NCI-H2196 treated with DMSO at 0.1 percent for 48 hours (cell line): ENCODE measurements at regions not wholly inside any gene's neighbourhood (a gene's known extent, or its start where the extent isn't known, plus 50 kb on each side); places are given as distances from the start of the nearest gene placed in this dataset.
"Not testable (repeated sequence)": the region's sequence is repeated elsewhere in the genome, so short reads cannot be mapped to it uniquely, and the experiment has no call there.

Experiments
- DNase-seq: peaks from one replicate; lab custom pipeline; 2025; ENCODE audit not compliant: unreplicated experiment; lab: John Stamatoyannopoulos, UW

GRCh38 chr4:23036921-23037495 lies 344.3 kb downstream of the GBA3 start:
- DNase-seq, result no peak

DNA sequence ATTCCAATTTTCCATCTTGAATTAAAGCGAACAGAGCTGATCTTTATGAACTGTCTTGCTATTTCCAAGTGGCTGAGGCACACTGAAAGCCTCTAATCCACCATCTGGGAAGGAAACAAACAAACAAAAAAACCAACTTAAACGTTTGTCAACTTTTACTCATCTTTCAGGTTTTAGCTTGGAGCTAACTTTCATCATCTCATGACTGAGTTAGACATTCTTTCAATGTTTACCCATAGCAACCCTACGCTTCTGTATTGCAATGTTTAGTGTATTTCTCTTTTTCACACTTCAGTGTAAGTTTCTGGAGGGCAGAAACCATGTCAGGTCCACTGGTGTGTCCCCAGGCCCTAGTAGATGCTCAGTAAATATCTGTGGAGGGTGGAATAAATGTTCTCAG lies 343.8 kb downstream of the GBA3 start:
- DNase-seq, result no peak

DNA sequence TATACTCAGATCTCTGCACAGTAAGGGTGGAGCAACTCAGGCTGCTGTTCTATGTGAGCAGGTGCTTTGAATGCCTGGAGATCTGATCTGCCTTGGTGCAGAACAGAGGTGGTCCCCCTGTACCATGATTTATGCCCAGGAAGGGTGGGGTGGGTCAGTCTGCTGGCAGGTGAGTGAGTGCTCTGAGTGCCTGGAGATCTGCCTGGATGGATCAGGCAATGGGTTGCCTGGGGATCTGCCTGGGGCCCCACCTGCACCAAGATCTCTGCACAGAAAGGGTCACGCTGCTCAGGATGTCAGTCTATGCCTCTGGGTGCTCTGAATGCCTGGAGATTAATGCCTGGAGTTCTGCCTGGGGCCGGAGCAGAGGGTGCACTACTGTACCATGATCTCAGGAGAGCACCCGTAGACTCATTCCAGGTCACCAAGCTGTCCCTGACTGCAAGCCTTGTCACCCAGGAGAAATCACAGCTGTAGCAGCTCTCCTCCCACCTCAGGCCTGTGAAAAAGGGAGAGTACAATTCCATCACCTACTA lies 342.9 kb downstream of the GBA3 start:
- no peak for DNase-seq

GRCh38 chr4:23034731-23035130 lies 342.0 kb downstream of the GBA3 start:
- DNase-seq, result no peak

DNA sequence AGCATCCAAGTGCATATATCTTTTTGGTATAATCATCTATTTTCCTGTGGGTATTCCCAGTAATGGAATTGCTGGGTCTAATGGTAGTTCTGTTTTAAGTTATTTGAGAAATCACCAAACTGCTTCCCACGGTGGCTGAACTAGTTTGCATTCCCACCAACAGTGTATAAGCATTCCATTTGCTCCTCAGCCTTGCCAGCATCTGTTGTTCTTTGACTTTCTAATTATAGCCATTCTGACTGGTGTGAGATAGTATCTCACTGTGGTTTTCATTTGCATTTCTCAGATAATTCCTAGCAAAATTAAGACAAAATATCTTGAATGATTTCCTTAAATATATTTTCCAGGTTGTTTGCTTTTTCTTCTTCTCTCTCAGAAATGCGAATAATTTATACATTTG lies 341.1 kb downstream of the GBA3 start:
- no peak for DNase-seq

DNA sequence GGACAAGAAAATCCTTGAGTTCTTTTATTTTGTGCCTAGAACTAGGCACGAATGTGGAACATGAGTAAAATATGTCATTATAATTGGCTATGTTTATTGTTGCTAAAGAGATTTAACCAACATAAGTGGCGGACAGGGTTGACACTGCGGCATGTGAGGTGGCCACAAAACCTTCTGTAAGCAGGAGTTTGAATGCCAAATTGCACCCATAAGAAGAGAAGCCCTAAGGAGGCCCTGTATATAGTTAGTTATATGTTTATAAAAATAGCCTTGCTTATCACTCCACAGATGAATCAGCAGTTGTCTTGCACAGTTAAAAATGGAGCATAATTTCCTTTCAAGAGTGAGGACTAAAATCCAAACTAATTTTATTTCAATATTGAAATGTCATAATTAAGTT lies 336.1 kb downstream of the GBA3 start:
- no peak for DNase-seq

- no peak for DNase-seq
Observed at GRCh38 chr4:23023666-23024065, 330.9 kb downstream of the GBA3 start.

DNA sequence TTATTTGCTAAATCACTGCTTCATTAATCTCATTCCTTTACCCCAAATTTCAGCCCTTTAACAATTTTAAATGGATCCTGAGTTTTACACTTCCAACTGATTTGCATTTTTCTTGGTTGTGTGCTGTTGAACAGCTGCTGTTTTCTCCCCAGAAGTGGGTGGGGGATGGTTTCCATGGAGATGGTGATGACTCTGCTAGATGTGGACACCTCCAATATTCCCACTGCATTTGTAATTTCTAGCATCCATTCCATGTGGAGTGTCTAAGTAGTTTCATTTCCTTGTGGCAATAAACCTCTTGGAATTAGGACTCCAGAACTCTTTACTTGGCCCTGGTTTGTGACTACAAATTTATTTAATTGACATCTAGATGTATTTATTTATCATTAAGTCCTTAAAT lies 330.4 kb downstream of the GBA3 start:
- no peak for DNase-seq

DNA sequence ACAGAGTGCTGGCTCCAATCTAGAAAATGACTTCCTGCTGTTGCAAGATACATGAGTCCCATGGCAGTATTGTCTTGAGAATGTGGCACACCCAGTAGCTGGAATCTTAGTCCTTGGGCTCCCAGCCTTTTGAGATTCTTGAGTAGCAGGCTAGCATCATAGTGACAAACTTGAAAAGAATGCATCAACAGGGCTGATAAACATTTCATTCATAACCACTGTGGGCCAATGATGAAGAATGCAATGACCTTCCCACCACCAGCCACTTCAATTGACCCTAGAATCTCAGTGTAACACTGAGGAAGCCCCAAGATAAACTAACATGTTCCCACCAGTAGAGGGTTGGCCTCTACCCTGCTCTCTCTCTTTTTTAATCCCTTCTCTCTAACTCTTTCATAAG lies 329.3 kb downstream of the GBA3 start:
- DNase-seq, result no peak

DNA sequence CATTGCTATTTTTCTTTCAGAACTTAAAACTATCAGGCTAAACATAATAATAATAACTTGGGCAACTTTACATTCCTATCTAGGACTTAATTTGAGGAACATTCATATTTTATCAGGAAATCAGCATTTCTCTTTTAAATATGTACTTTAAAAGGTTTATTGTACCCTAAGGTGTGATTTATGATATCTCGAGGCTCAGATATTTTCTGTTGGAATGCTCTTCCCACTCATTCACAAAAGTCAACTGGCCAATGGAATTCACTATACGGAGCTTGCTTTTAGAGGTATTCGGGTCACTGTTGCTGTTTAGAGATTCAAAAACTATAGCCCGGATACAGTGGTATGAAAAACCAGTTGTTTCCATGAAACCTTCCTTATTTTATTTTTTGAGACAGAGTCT lies 328.3 kb downstream of the GBA3 start:
- no peak for DNase-seq

GRCh38 chr4:23020399-23020798 lies 327.7 kb downstream of the GBA3 start:
- DNase-seq, result not testable (repeated sequence)

DNA sequence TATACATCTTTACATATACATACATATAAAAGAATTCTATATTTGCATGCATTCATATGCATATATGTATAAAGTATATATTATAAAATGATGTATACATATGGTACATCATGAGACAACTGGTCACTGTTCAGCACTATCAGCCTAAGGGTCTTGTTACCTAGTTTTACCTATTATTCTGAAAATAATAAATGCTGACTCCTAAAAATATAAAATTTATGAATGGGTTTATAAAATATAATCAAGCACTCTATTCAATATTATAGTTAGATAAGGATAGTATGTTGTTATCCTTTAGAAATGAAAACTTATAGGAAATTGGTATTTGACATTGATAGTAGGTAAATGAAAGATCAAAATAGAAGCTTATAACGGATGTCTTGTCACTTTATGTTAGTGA lies 324.2 kb downstream of the GBA3 start:
- no peak for DNase-seq

GRCh38 chr4:23015821-23016220 lies 323.1 kb downstream of the GBA3 start:
- no peak for DNase-seq

GRCh38 chr4:23009093-23009492 lies 316.4 kb downstream of the GBA3 start:
- no peak for DNase-seq

DNA sequence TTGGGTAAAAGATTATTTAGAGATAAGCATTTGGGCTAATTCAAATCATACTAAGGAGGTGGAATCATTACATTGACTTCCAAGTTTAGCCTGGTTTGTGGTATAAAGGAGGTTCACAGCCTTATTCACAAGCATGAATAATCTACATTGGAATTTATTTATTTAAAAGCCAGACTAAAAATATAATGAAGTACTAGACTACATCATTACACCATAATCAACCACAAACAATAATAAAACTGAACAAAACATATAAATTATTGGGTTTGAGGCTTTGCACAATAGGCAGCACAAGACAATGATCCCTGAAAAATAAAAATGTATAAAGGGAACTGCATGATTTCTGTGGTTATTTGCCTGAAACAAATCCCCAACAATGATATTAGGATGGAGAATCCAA lies 314.0 kb downstream of the GBA3 start:
- DNase-seq, result no peak

DNA sequence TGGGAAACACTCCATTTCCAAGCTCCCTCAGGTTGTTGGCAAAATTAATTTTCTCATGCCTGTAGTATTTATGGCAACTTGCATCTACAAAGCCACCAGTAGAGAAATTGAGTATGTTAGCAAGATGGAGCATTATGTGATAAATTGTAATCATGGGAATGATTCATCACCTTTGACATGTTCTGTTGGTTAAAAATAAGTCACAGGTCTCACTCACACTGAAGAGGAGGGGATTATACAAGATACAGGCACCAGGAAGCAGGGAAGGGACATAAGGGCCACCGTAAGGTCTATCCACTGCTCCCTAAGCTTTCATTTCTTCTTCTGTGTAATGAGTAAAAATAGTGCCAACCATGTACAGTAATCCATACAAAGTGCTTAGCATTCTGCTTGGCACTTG lies 313.0 kb downstream of the GBA3 start:
- DNase-seq, result no peak

DNA sequence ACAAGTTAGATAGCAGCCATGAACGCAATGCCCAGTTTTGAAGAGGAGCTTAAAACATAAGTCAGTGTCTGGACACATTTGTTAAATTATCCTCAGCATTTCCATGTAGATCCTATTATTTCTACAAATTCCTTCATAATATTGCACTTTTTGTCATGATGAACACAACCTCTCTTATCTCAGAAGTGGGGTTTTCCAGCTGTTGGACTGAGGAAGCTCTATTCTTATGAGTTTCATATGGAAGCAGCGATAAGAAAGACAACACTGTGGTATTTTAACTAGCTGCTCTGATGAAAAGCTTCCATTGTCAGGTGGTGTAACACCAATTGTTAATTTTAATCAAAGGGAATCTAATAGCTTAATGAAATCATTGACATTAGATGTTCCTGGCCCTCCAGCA lies 308.7 kb downstream of the GBA3 start:
- no peak for DNase-seq

- no peak for DNase-seq
Observed at GRCh38 chr4:22999419-22999818, 306.7 kb downstream of the GBA3 start.

GRCh38 chr4:22997358-22998224 lies 304.9 kb downstream of the GBA3 start:
- no peak for DNase-seq

DNA sequence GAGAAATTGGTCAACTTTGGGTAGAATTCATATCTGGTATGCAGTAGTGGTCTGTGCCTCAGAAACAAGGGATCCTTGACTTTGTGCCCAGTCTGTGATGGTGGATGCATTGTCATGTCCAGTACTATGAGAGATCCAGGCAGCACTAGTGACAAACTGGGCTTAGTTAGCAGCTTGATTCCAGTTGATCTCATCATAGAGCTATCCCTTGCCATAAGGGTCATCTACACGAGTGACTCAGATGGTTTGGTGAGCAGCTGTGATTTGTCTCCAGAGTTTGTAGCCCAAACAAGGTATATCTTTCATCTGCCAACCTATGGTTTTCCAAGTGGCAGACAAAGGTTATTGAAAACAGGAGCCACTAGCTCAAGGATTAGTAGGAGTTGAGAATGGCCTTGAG lies 298.8 kb downstream of the GBA3 start:
- no peak for DNase-seq

- no peak for DNase-seq
Observed at GRCh38 chr4:22988526-22988925, 295.8 kb downstream of the GBA3 start.

DNA sequence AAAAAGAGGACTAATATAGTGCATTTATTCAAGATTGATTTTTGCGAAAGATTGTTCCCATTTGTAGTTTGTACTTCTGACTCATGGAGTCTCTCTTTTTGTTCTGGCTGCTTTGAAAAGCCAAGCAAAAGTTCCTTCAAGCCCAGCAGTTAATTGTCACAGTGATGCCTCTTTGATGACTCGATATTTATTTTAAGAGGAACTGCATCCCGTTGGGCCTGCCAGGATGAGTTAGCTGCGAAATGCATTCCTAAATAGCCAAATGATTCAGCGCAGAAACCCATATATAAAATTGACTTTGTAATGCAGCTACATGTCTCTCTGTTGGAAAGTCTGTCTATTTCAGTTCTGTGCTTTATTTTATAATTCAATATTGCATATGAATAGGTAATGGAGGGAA lies 295.1 kb downstream of the GBA3 start:
- no peak for DNase-seq

- DNase-seq, result no peak
Observed at GRCh38 chr4:22986881-22987280, 294.1 kb downstream of the GBA3 start.
